Nephron (organoid): ENCODE measurements at regions not wholly inside any gene's neighbourhood (a gene's known extent, or its start where the extent isn't known, plus 50 kb on each side); places are given as distances from the start of the nearest gene placed in this dataset.

Source experiments
- H3K27ac Mint-ChIP-seq, 3 experiments: 2 replicates each; pipeline ENCODE4 v1.8.0; 2020; ENCODE audit warnings: mixed read lengths in 3 of 3, mild to moderate bottlenecking in 2 of 3, moderate library complexity in 1 of 3
- H3K27me3 Mint-ChIP-seq: 2 replicates; pipeline ENCODE4 v1.8.0; 2021; ENCODE audit warnings: low read depth, mild to moderate bottlenecking, moderate library complexity, mixed read lengths
- H3K36me3 Mint-ChIP-seq: 2 replicates; pipeline ENCODE4 v1.8.0; 2020; ENCODE audit warnings: low read depth, mixed read lengths
- H3K4me1 Mint-ChIP-seq: 2 replicates; pipeline ENCODE4 v1.8.0; 2020; ENCODE audit warnings: mixed read lengths
- H3K4me3 Mint-ChIP-seq, 3 experiments: 2 replicates each; pipeline ENCODE4 v1.8.0; 2020; ENCODE audit warnings: mild to moderate bottlenecking in 3 of 3, mixed read lengths in 3 of 3, moderate library complexity in 2 of 3
- H3K9me3 Mint-ChIP-seq: 2 replicates; pipeline ENCODE4 v1.8.0; 2020; ENCODE audit warnings: mixed read lengths
- CTCF ChIP-seq, 3 experiments: fragments of 200-600 bp; sonication (generic); IDR thresholded peaks; one replicate each; pipeline ENCODE4 v1.5.0; 2021; ENCODE audit warnings: antibody characterized with exemption in 3 of 3; ENCODE audit not compliant: unreplicated experiment in 3 of 3

GRCh38 chr4:14865804-14866203 is 136.5 kb upstream of the CPEB2 start:
- H3K9me3 Mint-ChIP-seq: no peaks in the 10 kb centered on the region
- no peak overlapping the region for H3K4me3 Mint-ChIP-seq
- no peak overlapping the region for H3K27ac Mint-ChIP-seq
- no peaks in the 10 kb centered on the region for H3K36me3 Mint-ChIP-seq
- TF ChIP-seq CTCF (IDR thresholded peaks at IDR 0.05; ENCODE audit: unreplicated experiment in 3 of 3): no peak
- peaks cover 5% of the 10 kb centered on the region for H3K27me3 Mint-ChIP-seq
- H3K4me1 Mint-ChIP-seq: peaks cover 13% of the 10 kb centered on the region

- no peaks in the 10 kb centered on the region for H3K9me3 Mint-ChIP-seq
- peaks cover 13% of the 10 kb centered on the region for H3K4me1 Mint-ChIP-seq
- no peak for TF ChIP-seq CTCF (IDR thresholded peaks at IDR 0.05; ENCODE audit: unreplicated experiment in 3 of 3)
- H3K36me3 Mint-ChIP-seq: no peaks in the 10 kb centered on the region
- H3K27ac Mint-ChIP-seq: no peak overlapping the region
- H3K4me3 Mint-ChIP-seq: no peak overlapping the region
- peaks cover 10% of the 10 kb centered on the region for H3K27me3 Mint-ChIP-seq
These were observed 134.4 kb upstream of the CPEB2 start for GRCh38 chr4:14867847-14868246.

GRCh38 chr4:14868426-14869395 is 133.6 kb upstream of the CPEB2 start:
- Mint-ChIP-seq H3K9me3 (no peaks in the 10 kb centered on the region), H3K4me1 (peaks cover 7% of the 10 kb centered on the region), H3K27ac (no peak overlapping the region), H3K36me3 (no peaks in the 10 kb centered on the region), H3K4me3 (no peak overlapping the region), H3K27me3 (peaks cover 18% of the 10 kb centered on the region)
- no peak for TF ChIP-seq CTCF (IDR thresholded peaks at IDR 0.05; ENCODE audit: unreplicated experiment in 3 of 3)

- Mint-ChIP-seq H3K9me3 (no peaks in the 10 kb centered on the region), H3K36me3 (no peaks in the 10 kb centered on the region), H3K27me3 (peaks cover 22% of the 10 kb centered on the region), H3K27ac (no peak overlapping the region), H3K4me3 (no peak overlapping the region), H3K4me1 (peaks cover 4% of the 10 kb centered on the region)
- no peak for TF ChIP-seq CTCF (IDR thresholded peaks at IDR 0.05; ENCODE audit: unreplicated experiment in 3 of 3)
These were observed 130.4 kb upstream of the CPEB2 start for GRCh38 chr4:14871676-14872430.

- TF ChIP-seq CTCF (IDR thresholded peaks at IDR 0.05; ENCODE audit: unreplicated experiment in 3 of 3): no peak
- peaks cover 16% of the 10 kb centered on the region for H3K27me3 Mint-ChIP-seq
- no peak overlapping the region for H3K4me3 Mint-ChIP-seq
- no peaks in the 10 kb centered on the region for H3K4me1 Mint-ChIP-seq
- no peak overlapping the region for H3K27ac Mint-ChIP-seq
- H3K36me3 Mint-ChIP-seq: no peaks in the 10 kb centered on the region
- H3K9me3 Mint-ChIP-seq: no peaks in the 10 kb centered on the region
These were observed 127.3 kb upstream of the CPEB2 start for GRCh38 chr4:14874990-14875389.
